HEK293T (cell line): ENCODE measurements at regions not wholly inside any gene's neighbourhood (a gene's known extent, or its start where the extent isn't known, plus 50 kb on each side); places are given as distances from the start of the nearest gene placed in this dataset.

Experiments used
- ARNT ChIP-seq: fragments of 450-650 bp; IDR thresholded peaks from 2 replicates; pipeline ENCODE4 v1.6.1; 2017; ENCODE audit warnings: mild to moderate bottlenecking
- BHLHE40 ChIP-seq: fragments of 450-650 bp; IDR thresholded peaks from 2 replicates; pipeline ENCODE4 v1.6.1; 2016; ENCODE audit warnings: mild to moderate bottlenecking, moderate library complexity, borderline replicate concordance
- SP1 ChIP-seq: fragments of 450-650 bp; IDR thresholded peaks from 2 replicates; pipeline ENCODE4 v1.6.1; 2017

- TF ChIP-seq SP1 = no peak
- no peak for TF ChIP-seq ARNT
- no peak for TF ChIP-seq BHLHE40
Measured at GRCh38 chr2:144947709-144948037, 427.8 kb upstream of the ZEB2 start.
